Activated CD4-positive, alpha-beta T cell treated with anti-CD3 and anti-CD28 coated beads, Interleukin-2, amount 50 U/mL, for 48 hours (primary cell): ENCODE measurements at regions not wholly inside any gene's neighbourhood (a gene's known extent, or its start where the extent isn't known, plus 50 kb on each side); places are given as distances from the start of the nearest gene placed in this dataset.
"Not testable (repeated sequence)": the region's sequence is repeated elsewhere in the genome, so short reads cannot be mapped to it uniquely, and the experiment has no call there.

ENCODE experiments used
- DNase-seq, 2 experiments: peaks; one replicate each; pipeline ENCODE4 v3.0.0-alpha.2; 2020

DNA sequence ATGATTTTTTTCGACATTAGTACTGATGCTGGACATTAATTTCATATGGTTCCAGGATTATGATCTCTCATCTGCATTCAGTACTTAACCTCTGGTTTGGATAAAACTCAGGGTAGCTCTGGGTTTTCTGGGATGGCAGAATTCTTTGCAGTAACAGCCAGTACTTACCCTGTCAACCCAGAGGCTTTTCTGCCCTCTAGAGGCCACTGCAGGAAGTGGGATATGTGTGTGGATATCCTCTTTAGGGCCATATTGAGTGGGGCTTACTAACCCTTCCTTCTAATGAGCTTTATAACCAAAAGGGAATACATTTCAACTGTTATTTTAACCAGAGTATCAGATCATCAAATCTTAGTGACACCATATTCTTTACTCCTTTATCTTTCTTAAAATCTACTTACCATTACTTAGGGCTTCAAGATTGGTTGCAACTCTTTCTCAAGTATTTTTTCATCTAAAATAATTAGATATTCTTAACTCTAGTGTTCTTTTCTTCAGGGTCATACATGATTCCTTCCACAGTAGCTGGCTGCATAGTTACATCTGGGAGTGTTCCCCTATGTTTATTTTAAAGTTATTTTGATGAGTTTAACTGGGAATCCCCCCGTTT, 488.0 kb upstream of the STXBP6 start:
- DNase-seq: peak; percentile 17 to 34

DNA sequence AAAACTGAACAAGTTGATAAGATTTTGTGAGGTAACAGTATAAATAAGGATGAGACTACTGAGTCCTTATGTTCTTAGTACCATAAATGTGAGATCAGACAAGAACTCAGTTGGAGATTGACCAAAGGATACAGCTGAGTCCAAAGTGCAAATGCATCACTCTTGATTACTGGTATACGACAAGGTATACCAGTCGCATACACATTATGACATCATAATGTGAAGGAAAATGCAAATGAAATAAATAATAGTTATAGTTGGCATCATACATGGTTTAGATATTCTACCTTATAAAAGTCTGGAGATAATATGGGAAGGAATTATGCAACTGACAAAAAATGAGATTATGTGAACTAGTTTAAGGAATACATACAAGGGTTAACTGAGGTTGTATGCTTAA, 476.3 kb upstream of the STXBP6 start:
- DNase-seq: no peak

GRCh38 chr14:25522926-25523325, 473.0 kb upstream of the STXBP6 start:
- DNase-seq: no peak

DNA sequence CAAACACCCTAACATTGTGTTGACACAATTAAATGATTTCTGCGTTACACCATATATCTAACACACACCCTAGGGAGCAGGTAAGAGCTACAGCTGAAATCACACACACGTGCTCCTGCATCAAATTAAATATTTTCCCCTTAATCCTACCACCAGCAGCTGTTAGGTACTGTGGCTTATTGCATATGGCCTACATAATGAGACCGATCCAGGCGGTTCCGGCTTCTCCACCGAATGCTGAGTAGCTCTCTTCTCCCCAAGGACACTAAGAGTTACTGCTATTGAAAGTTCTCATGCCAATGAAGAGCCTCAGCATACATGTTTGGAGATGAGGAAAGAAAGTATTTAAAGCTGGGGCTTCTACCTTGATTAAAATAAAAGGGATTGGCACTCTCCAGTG, 472.2 kb upstream of the STXBP6 start:
- DNase-seq: no peak

- no peak for DNase-seq
Measured at GRCh38 chr14:25521616-25522015, 471.7 kb upstream of the STXBP6 start.

DNA sequence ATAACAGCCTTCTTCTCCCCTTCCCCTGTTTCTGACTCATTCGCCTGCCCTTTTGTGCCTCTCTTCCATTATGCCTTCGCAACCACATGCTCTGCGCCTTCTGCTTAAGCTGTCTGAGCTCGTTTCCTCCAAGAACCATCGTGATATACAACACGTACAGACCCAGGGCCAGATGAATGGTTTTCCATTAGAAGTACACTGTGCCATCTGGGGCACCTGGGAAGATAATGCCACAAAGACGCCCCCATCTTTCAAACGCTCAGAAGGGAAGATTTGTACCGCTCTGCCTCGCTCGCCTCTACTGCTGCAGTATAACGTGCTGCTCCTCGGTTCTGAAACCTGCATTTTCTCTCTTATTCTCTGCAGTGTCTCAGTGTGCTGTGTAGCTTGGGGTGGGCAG, 470.9 kb upstream of the STXBP6 start:
- DNase-seq: no peak

- DNase-seq: no peak
Measured at GRCh38 chr14:25518364-25518763, 468.4 kb upstream of the STXBP6 start.

DNA sequence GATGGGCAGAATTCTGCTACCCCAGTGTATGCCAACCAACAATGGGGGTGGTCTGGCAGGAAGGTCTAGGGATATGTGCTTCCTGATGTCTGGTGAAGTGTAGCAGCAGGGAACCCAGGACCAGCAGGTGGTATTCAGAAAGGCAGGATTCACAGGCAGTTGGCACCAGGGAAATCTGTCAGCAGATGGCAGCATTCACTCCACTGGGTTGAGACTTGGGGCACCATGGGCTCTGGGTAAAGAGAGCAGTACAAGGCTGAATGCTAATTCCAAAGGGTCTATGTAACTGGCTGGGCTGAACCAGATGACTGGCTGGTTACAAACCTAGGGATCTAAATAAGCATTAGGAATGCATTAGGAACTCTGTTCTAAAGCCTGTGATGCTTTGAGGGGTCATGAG, 466.9 kb upstream of the STXBP6 start:
- no peak for DNase-seq

- no peak for DNase-seq
Measured at GRCh38 chr14:25508845-25509244, 458.9 kb upstream of the STXBP6 start.

GRCh38 chr14:25501749-25502148, 451.8 kb upstream of the STXBP6 start:
- no peak for DNase-seq

- no peak for DNase-seq
Measured at GRCh38 chr14:25488961-25489360, 439.0 kb upstream of the STXBP6 start.

- DNase-seq: no peak
Measured at GRCh38 chr14:25485381-25485780, 435.4 kb upstream of the STXBP6 start.

DNA sequence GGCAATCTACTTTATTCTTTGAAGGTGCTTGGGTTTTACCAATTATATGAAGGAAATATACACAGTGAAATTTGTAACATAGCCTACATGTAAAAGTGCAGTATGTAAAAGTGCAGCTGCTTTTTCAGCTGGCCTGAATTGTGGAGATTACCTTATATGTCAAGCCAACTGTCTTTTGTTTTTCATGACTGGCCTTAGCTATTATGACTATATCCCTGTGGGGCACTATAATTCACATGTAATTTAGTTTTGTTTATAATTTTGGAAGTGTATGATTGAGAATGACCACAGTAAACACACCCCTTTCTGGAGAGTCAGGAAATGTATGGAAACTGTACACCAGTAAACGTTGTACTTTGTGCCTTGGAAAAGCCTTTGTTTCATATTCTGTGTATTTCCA, 435.0 kb upstream of the STXBP6 start:
- no peak for DNase-seq

- no peak for DNase-seq
Measured at GRCh38 chr14:25484235-25484634, 434.3 kb upstream of the STXBP6 start.

GRCh38 chr14:25477316-25478098, 427.6 kb upstream of the STXBP6 start:
- DNase-seq: no peak

GRCh38 chr14:25472700-25473099, 422.8 kb upstream of the STXBP6 start:
- no peak for DNase-seq

DNA sequence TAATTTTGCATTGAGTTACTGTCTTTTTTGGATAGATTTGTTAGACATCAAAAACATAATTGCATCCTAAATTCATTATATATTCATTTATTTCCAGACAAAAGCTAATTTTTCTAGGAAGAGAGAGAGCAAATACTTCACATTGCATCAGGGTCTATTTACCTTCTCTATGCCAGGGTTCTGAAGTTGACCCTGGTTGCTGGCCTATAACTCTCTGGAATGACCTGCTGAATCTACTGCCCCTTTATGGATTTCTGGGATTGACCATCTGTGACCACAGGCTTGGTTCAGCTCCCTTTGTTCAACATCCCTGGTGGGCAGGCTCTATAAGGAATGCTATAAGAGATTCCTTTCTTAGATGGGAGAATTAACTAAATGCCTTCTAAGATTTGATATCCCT, 414.8 kb upstream of the STXBP6 start:
- no peak for DNase-seq

DNA sequence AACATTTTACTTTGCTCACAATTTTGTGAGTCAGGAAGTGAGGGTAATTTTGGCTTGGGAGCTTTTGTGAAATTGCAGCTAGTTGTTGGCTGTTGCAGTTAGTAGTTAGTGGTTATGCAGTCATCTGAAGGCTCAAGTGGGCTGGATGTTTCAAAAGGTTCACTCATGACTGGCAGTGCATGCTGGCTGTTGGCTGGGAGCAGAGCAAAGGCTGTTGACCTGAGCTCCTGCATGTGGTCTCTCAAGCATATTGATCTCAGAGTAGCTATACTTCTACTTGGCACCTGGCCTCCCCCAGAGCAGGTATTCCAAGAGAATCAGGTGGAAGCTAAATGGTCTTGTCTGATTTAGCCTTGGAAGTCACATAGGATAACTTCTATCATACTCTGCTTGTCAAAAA, 414.1 kb upstream of the STXBP6 start:
- DNase-seq: no peak

- DNase-seq: no peak
Measured at GRCh38 chr14:25463480-25463879, 413.5 kb upstream of the STXBP6 start.

DNA sequence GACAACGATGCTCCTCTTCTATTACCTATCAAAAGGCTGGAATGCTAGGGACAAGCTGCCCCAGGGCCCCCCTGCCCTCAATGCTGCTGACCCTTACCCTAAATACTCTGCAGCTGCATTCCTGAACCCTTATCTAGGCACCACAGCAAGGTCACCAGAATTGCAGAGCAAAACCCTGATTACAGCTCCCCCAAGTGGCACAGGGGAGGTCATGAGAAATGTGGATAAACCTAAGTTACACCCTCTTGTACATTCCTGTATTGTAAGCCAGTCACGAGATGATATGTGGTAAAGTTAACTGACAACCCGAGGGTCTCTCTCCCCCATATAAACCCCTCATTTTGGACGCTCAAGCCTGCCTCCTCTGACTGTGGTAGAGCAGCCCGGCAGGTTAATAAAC, 411.8 kb upstream of the STXBP6 start:
- no peak for DNase-seq

GRCh38 chr14:25444381-25444780, 394.4 kb upstream of the STXBP6 start:
- DNase-seq: no peak

DNA sequence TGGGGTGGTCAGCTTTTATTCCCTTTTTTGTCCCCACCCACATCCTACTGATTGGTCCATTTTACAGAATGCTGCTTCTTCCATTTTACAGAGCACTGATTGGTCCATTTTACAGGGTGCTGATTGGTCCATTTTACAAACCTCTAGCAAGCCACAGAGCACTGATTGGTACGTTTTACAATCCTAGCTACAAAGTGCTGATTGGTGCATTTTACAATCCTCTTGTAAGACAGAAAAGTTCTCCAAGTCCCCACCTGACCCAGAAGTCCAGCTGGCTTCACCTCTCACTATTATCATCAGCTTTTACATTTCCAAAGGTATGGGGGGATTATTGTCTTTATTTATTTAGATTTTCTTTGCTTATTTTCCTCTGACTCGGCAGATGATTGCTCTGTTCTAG, 390.4 kb upstream of the STXBP6 start:
- not testable (repeated sequence) for DNase-seq

DNA sequence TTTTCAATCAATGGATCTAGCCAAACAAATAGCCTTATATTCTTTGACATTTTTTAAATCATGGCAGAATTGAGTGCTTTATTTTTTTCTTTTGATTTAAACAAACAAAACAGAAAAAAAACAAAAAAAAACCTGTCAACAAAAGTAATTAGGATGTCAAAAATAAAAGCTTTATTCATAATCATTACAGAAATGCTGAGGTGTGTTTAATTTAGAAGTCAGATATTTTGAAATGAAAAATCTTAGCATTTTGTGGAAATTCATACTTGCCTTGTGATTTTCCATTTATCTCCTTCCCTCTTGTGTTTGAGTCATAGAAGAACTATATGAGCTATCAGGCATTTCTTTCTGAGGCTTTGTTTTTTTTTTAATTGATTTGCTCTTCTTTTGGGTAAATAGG, 387.0 kb upstream of the STXBP6 start:
- no peak for DNase-seq

GRCh38 chr14:25436288-25436875, 386.4 kb upstream of the STXBP6 start:
- DNase-seq: no peak
